Trophoblast cell (in vitro differentiated cells and primary cell): ENCODE measurements at regions not wholly inside any gene's neighbourhood (a gene's known extent, or its start where the extent isn't known, plus 50 kb on each side); places are given as distances from the start of the nearest gene placed in this dataset.
"Not testable (repeated sequence)": the region's sequence is repeated elsewhere in the genome, so short reads cannot be mapped to it uniquely, and the experiment has no call there.

Experiments used
- DNase-seq, 2 donors: peaks; one replicate each; pipeline ENCODE4 v3.0.0-alpha.2; 2016
- H2AFZ ChIP-seq: 2 replicates; pipeline ENCODE4 v1.6.1; 2013; ENCODE audit warnings: low read length, moderate library complexity, mild to moderate bottlenecking; ENCODE audit not compliant: insufficient read depth, poor library complexity
- H2AK5ac ChIP-seq: 2 replicates; pipeline ENCODE4 v1.6.1; 2013; ENCODE audit warnings: mild to moderate bottlenecking, low read length
- H2BK120ac ChIP-seq: 2 replicates; pipeline ENCODE4 v1.6.1; 2013; ENCODE audit warnings: low read length, mild to moderate bottlenecking, moderate library complexity; ENCODE audit not compliant: insufficient read depth, poor library complexity
- H2BK12ac ChIP-seq: 2 replicates; pipeline ENCODE4 v1.6.1; 2013; ENCODE audit warnings: mild to moderate bottlenecking, low read length, moderate library complexity
- H2BK5ac ChIP-seq: 2 replicates; pipeline ENCODE4 v1.6.1; 2013; ENCODE audit warnings: low read length, low read depth, moderate library complexity, mild to moderate bottlenecking; ENCODE audit not compliant: poor library complexity
- H3K14ac ChIP-seq: 2 replicates; pipeline ENCODE4 v1.6.1; 2013; ENCODE audit warnings: mild to moderate bottlenecking, low read length
- H3K18ac ChIP-seq: 2 replicates; pipeline ENCODE4 v1.6.1; 2013; ENCODE audit warnings: mild to moderate bottlenecking, low read length
- H3K23ac ChIP-seq: 2 replicates; pipeline ENCODE4 v1.6.1; 2013; ENCODE audit warnings: low read length
- H3K27ac ChIP-seq: 2 replicates; pipeline ENCODE4 v1.5.1; 2013; ENCODE audit warnings: low read depth, mild to moderate bottlenecking, inconsistent platforms, low read length, moderate library complexity
- H3K27me3 ChIP-seq: 2 replicates; pipeline ENCODE4 v1.6.1; 2013; ENCODE audit warnings: inconsistent platforms, mild to moderate bottlenecking, low read length, moderate library complexity; ENCODE audit not compliant: insufficient read depth
- H3K36me3 ChIP-seq, 2 experiments: 1 replicate in 1 of 2; 2 replicates in 1 of 2; pipeline ENCODE4 v1.6.1; 2013; ENCODE audit warnings: low read length in 2 of 2, mild to moderate bottlenecking in 2 of 2, moderate library complexity in 1 of 2; ENCODE audit not compliant: insufficient read depth in 2 of 2, control insufficient read depth in 1 of 2
- H3K4ac ChIP-seq: 2 replicates; pipeline ENCODE4 v1.6.1; 2013; ENCODE audit warnings: low read depth, mild to moderate bottlenecking, low read length, moderate library complexity
- H3K4me1 ChIP-seq, 2 experiments: 1 replicate in 1 of 2; 2 replicates in 1 of 2; pipeline ENCODE4 v1.6.1; 2013; ENCODE audit warnings: low read length in 2 of 2, mild to moderate bottlenecking in 2 of 2, moderate library complexity in 1 of 2; ENCODE audit not compliant: insufficient read depth in 2 of 2, control insufficient read depth in 1 of 2
- H3K4me2 ChIP-seq: 2 replicates; pipeline ENCODE4 v1.6.1; 2013; ENCODE audit warnings: inconsistent platforms, mild to moderate bottlenecking, low read length, moderate library complexity
- H3K4me3 ChIP-seq: 2 replicates; pipeline ENCODE4 v1.5.1; 2013; ENCODE audit warnings: mild to moderate bottlenecking, low read depth, low read length, inconsistent platforms
- H3K79me1 ChIP-seq: one replicate; pipeline ENCODE4 v1.6.1; 2013; ENCODE audit warnings: low read length
- H3K79me2 ChIP-seq: 2 replicates; pipeline ENCODE4 v1.6.1; 2013; ENCODE audit warnings: low read length, mild to moderate bottlenecking; ENCODE audit not compliant: control insufficient read depth, insufficient read depth, poor library complexity
- H3K9ac ChIP-seq: 2 replicates; pipeline ENCODE4 v1.6.1; 2013; ENCODE audit warnings: mild to moderate bottlenecking, low read length
- H3K9me3 ChIP-seq: 2 replicates; pipeline ENCODE4 v1.6.1; 2013; ENCODE audit warnings: low read depth, mild to moderate bottlenecking, control low read depth, inconsistent platforms, low read length; ENCODE audit not compliant: insufficient read depth
- H4K12ac ChIP-seq: 2 replicates; pipeline ENCODE4 v1.6.1; 2013; ENCODE audit warnings: low read depth, mild to moderate bottlenecking, low read length, moderate library complexity
- H4K8ac ChIP-seq: 2 replicates; pipeline ENCODE4 v1.6.1; 2013; ENCODE audit warnings: low read depth, mild to moderate bottlenecking, low read length, moderate library complexity
- H4K91ac ChIP-seq: one replicate; pipeline ENCODE4 v1.6.1; 2013; ENCODE audit warnings: low read depth, mild to moderate bottlenecking, low read length, moderate library complexity
- WGBS: extraction: QIAGEN DNeasy Blood & Tissue Kit; methylation state at CpG from one replicate; pipeline ENCODE4 v1.1.7; 2013; ENCODE audit warnings: missing lambda C conversion rate; ENCODE audit not compliant: insufficient read length, insufficient coverage; ENCODE audit errors: extremely low coverage; 5-methylcytosine and 5-hydroxymethylcytosine counted together

DNA sequence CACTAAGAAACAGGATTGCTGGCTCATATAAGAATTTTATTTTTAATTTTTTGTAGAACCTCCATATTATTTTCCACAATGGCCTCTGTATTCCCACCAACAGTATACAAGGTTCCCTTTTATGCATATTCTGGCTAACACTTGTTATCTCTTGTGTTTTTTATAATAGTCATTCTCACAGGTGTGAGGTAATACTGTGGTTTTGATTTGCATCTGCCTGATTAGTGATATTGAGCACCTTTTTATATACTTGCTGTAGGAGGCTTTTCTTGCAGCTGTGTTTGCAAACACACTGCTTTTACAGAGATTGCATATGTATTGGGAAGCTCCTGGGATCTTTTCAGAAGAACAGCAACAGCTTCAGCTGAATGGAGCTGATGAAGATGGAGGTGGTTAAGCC is 164.8 kb downstream of the DEPDC1B start:
- no peak overlapping the region for H4K12ac ChIP-seq
- H4K91ac ChIP-seq: no peak overlapping the region
- no peak overlapping the region for H2BK12ac ChIP-seq
- H3K79me1 ChIP-seq: no peaks in the 10 kb centered on the region
- no peak overlapping the region for H3K23ac ChIP-seq
- no peak overlapping the region for H2AK5ac ChIP-seq
- no peak overlapping the region for H3K4ac ChIP-seq
- no peak overlapping the region for H3K14ac ChIP-seq
- no peak overlapping the region for H3K4me2 ChIP-seq
- no peak overlapping the region for H2BK5ac ChIP-seq
- peaks cover 0 to under 1% of the 10 kb centered on the region in 2 experiments for H3K36me3 ChIP-seq
- H3K27me3 ChIP-seq: no peaks in the 10 kb centered on the region
- no peak overlapping the region for H4K8ac ChIP-seq
- no peak overlapping the region for H2AFZ ChIP-seq
- H3K9me3 ChIP-seq: no peaks in the 10 kb centered on the region
- no peaks in the 10 kb centered on the region for H3K4me1 ChIP-seq
- H3K79me2 ChIP-seq: no peaks in the 10 kb centered on the region
- no peak overlapping the region for H2BK120ac ChIP-seq
- no peak overlapping the region for H3K9ac ChIP-seq
- DNase-seq: no peak
- H3K27ac ChIP-seq: no peak overlapping the region
- H3K4me3 ChIP-seq: no peak overlapping the region
- no peak overlapping the region for H3K18ac ChIP-seq

GRCh38 chr5:60533789-60534188 is 166.2 kb downstream of the DEPDC1B start:
- H3K4me2 ChIP-seq: no peak overlapping the region
- no peak overlapping the region for H3K4me3 ChIP-seq

GRCh38 chr5:60532796-60533195 is 167.2 kb downstream of the DEPDC1B start:
- H3K27me3 ChIP-seq, H3K9me3 ChIP-seq, DNase-seq, H3K79me2 ChIP-seq, H4K8ac ChIP-seq, H2AK5ac ChIP-seq, H3K9ac ChIP-seq, H3K18ac ChIP-seq, H3K36me3 ChIP-seq, H3K4ac ChIP-seq, H4K91ac ChIP-seq, H3K4me3 ChIP-seq, H4K12ac ChIP-seq, H2BK12ac ChIP-seq, H3K4me2 ChIP-seq, H3K27ac ChIP-seq, H2BK120ac ChIP-seq, H3K4me1 ChIP-seq, H2BK5ac ChIP-seq, H2AFZ ChIP-seq, H3K79me1 ChIP-seq, H3K14ac ChIP-seq, H3K23ac ChIP-seq: not testable (repeated sequence)
- no CpG with 5 or more reads among the region's 5 CpGs for WGBS

More at GRCh38 chr5:60533789-60534188, 166.2 kb downstream of the DEPDC1B start:
- Histone ChIP-seq H2BK5ac (no peak overlapping the region), H2BK12ac (no peak overlapping the region), H3K18ac (no peak overlapping the region), H3K79me1 (no peaks in the 10 kb centered on the region), H3K9ac (no peak overlapping the region), H3K4me1 (no peaks in the 10 kb centered on the region), H3K9me3 (no peaks in the 10 kb centered on the region), H3K14ac (no peak overlapping the region), H3K27me3 (no peaks in the 10 kb centered on the region), H4K8ac (no peak overlapping the region), H3K36me3 (peaks cover 0 to 1% of the 10 kb centered on the region in 2 experiments), H2AFZ (no peak overlapping the region), H3K4ac (no peak overlapping the region), H3K23ac (no peak overlapping the region), H2AK5ac (no peak overlapping the region), H3K79me2 (no peaks in the 10 kb centered on the region), H4K12ac (no peak overlapping the region), H4K91ac (no peak overlapping the region), H2BK120ac (no peak overlapping the region), H3K27ac (no peak overlapping the region)
- DNase-seq: no peak
- no CpG with 5 or more reads among the region's 4 CpGs for WGBS

- H2AK5ac ChIP-seq, H3K4ac ChIP-seq, H2AFZ ChIP-seq, H4K8ac ChIP-seq, DNase-seq, H3K9ac ChIP-seq, H2BK5ac ChIP-seq, H3K4me1 ChIP-seq, H2BK120ac ChIP-seq, H3K79me2 ChIP-seq, H3K14ac ChIP-seq, H2BK12ac ChIP-seq, H3K27me3 ChIP-seq, H3K27ac ChIP-seq, H3K79me1 ChIP-seq, H3K4me2 ChIP-seq, H4K91ac ChIP-seq, H3K36me3 ChIP-seq, H3K18ac ChIP-seq, H3K23ac ChIP-seq, H3K4me3 ChIP-seq, H4K12ac ChIP-seq, H3K9me3 ChIP-seq: not testable (repeated sequence)
- no CpG with 5 or more reads among the region's 32 CpGs for WGBS
These were observed 169.7 kb downstream of the DEPDC1B start for GRCh38 chr5:60530144-60530848.
